CD4-positive, alpha-beta T cell treated with Interleukin-10 for 1 hour (primary cell): ENCODE measurements at regions not wholly inside any gene's neighbourhood (a gene's known extent, or its start where the extent isn't known, plus 50 kb on each side); places are given as distances from the start of the nearest gene placed in this dataset.

Source experiments
- DNase-seq: peaks from one replicate; pipeline ENCODE4 v3.0.0-alpha.2; 2020

GRCh38 chr15:91765660-91766059, 87.8 kb upstream of the SLCO3A1 start:
- DNase-seq, result no peak

DNA sequence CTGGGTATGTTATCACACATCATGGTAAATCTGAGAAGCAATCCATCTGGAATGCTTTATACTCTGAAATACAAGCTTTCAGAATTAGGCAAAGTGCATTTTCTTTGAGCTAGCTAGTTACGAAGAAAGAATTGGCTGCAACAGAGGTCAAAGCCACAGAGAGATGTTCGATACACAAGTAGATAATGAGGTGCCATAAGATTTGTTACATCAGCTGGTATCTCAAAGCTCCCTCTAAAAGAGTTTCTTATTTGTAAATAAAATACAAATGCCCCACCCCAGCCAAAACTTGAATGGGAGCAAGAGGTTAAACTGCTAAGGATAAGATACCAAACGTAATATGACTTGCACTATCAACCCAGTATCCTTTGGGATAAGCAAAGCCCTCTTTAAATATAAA, 84.0 kb upstream of the SLCO3A1 start:
- no peak for DNase-seq

GRCh38 chr15:91769894-91770293, 83.6 kb upstream of the SLCO3A1 start:
- DNase-seq, result no peak

DNA sequence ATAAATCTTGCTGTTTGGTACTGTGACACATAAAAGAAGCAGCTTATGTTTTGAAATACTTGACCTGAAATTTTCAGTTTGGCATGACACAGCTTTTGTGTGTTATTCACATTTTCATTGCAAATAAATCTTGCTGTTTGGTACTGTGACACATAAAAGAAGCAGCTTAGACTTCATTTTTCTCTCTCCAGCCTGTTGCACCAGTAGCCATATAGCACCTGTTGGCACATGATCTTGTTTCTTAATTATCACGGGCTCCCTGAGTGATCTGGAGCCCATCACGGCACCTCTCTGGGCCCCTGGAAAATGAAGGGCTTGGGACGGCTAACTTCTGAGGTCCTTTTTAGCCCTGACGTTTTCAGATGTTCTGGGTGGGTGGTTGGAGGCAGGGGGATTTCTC, 77.4 kb upstream of the SLCO3A1 start:
- DNase-seq, result no peak

DNA sequence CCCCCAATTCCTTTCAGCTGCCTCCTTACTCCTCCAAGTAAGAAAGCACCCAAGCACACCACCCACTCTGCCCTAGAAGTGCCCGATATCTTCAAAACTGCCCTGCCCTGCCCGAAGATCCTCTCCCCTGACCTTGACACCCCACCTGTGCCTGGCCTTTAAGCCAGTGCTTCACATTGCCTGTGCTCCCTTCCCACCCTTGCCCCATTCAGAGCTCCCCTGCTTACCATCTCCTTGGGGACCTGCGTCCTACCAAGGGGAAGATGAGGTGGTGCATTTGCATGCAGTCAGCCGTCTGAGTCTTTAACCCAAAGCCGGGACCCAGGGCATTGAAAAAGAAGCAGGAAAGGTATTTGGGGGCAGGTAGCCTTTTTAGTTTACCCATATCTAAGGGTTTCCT, 73.5 kb upstream of the SLCO3A1 start:
- no peak for DNase-seq

- DNase-seq, result no peak
Observed at GRCh38 chr15:91780387-91780786, 73.1 kb upstream of the SLCO3A1 start.

GRCh38 chr15:91782221-91782620, 71.3 kb upstream of the SLCO3A1 start:
- DNase-seq, result no peak

- no peak for DNase-seq
Observed at GRCh38 chr15:91783008-91783407, 70.5 kb upstream of the SLCO3A1 start.

- DNase-seq, result no peak
Observed at GRCh38 chr15:91783451-91783850, 70.1 kb upstream of the SLCO3A1 start.

DNA sequence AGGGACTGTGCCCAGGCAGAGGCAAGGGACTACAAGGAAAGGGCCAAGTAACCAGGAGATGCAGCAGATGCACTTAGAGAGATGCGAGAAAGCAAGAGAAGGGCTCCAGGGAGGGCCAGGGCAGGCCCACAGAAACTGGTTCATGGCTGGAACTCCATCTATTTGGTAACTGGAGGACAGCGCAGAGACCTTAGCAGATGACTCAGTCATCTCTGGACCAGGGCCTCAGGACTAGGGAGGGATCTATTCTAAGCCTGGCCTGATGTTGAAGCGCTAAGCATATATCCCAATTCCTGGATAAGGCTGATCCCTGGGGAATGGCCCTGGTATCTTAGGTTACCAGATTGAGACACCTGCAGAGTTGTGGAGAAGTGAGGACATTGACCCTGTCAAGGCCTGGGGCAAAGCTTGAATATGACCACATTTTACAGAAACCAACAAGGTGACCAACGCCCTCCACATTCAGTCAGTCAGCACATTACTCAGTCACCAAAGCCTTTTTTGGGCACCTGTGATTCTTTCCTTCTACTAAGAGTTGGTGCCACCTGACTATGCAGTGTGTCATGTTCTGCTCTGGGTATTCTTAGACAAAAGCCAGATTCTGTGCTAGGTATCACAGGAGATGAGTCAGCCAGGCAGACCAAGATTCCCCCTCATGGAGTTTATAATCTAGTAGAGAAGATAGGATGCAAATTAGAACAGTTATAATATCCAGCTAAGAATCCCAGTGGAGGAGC, 68.4 kb upstream of the SLCO3A1 start:
- no peak for DNase-seq

DNA sequence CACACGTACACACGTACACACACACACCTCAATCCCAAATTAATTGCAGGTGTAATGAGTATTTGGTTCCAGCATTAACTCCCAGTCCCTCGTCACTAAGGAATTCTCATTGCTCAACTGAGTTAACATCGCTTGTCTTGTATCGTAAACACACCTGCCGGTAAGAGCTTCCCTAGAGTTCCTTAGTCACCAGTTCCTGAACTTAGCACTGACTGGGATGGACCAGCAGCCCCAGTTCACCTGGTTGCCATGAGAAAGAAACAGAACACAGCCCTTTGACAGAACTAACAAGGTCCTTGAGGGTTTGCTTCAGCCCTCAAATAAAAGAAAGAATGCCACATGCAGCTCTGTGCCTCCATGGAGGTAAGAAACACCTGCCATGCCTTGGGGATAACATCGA, 66.3 kb upstream of the SLCO3A1 start:
- no peak for DNase-seq

DNA sequence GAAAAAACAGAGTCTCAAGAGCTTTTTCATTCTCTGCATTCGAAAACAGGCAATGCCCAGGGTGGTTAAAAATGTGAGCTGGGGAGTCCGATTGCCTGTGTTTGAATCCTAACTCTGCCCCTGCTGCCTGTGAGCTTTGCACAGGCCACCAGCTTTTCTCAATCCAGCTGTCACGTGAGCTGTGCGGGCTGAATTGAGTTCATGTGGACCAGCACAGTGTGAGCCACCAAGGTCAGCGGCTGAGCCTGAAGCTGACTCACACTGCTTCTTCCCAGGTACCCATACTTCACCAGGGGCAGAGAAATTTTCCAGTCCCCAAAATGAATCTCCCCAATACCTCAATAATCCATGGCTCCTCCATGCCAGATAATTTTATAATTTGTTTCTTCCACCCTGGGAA, 64.4 kb upstream of the SLCO3A1 start:
- no peak for DNase-seq

GRCh38 chr15:91790836-91791235, 62.7 kb upstream of the SLCO3A1 start:
- no peak for DNase-seq

GRCh38 chr15:91793771-91794170, 59.7 kb upstream of the SLCO3A1 start:
- DNase-seq, result no peak

DNA sequence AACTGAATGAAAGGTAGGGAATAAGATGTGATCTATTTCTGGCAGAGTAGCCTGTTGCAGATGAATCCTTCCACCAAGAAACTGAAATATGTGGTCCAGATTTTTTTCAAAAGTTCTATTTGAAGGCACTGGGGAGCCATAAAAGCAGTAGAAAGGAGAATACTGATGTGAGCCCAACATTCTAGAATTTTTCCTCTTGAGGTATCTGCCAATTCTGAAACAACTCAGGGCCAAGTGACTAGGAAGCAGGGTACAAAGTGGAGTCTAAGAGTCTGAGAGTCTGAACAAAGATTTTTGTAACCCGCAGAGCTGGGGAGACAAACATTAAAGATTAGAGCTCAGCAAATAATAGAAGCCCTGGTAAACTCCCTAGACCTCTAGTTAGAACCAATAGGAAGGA, 58.3 kb upstream of the SLCO3A1 start:
- DNase-seq, result no peak

GRCh38 chr15:91801836-91802534, 51.5 kb upstream of the SLCO3A1 start:
- DNase-seq, result no peak

DNA sequence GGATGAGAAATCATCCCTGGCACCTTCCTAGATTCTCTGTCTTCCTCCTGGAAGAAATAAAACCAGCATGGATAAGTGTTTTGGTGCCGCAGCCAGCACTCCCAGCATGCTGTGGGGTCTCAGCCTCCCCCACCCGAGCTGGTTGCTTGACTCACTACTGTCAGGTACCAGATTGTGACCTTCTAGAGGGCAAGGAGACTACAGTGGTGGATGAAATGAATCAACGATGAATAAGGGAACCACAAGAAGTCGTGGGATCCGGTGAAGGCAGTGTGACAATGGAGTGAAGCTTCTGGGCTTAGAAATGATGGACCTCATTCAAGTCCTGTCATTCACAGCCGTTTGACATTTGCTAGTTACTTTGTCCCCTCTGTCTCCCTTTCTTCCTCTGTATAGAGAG, 50.2 kb upstream of the SLCO3A1 start:
- no peak for DNase-seq
